IMR-90 (cell line): ENCODE measurements at regions not wholly inside any gene's neighbourhood (a gene's known extent, or its start where the extent isn't known, plus 50 kb on each side); places are given as distances from the start of the nearest gene placed in this dataset.

Source experiments
- ATAC-seq: fragments of 200-7000 bp; cut with Tn5 transposase; 2 replicates; pipeline ENCODE4 v1.9.1; 2020; ENCODE audit warnings: low read depth, mild to moderate bottlenecking, moderate library complexity
- BruUV-seq: library from RNA; stranded (reverse); fragments of 400-500 nt; replicated peaks from 2 replicates; lab custom pipeline; 2021; lab: Mats Ljungman, UMichigan
- CTCF ChIA-PET: fragments of 300-600 bp; formaldehyde crosslinking; extraction: SDS; loops from one replicate; lab custom pipeline; 2021; ENCODE audit warnings: antibody characterized with exemption; lab: Yijun Ruan, JAX
- POLR2A ChIA-PET: fragments of 300-600 bp; sonication (Branson Sonifier 250); formaldehyde crosslinking; loops from one replicate; lab custom pipeline; 2022; ENCODE audit warnings: antibody characterized with exemption; ENCODE audit not compliant: unreplicated experiment; lab: Charles Lee
- DNase-seq: peaks from one replicate; pipeline ENCODE4 v3.0.0; 2013
- H2AFZ ChIP-seq: replicated peaks from 2 replicates; pipeline ENCODE3; 2013; ENCODE audit warnings: low read length, mild to moderate bottlenecking; ENCODE audit not compliant: poor library complexity
- H2AK5ac ChIP-seq: 2 replicates; pipeline ENCODE4 v1.6.1; 2013; ENCODE audit warnings: low read depth, low read length, inconsistent platforms
- H2AK9ac ChIP-seq: replicated peaks from 2 replicates; pipeline ENCODE3; 2013; ENCODE audit warnings: mild to moderate bottlenecking, low read depth, low read length, moderate library complexity; ENCODE audit not compliant: poor library complexity
- H2BK120ac ChIP-seq: 2 replicates; pipeline ENCODE4 v1.6.1; 2013; ENCODE audit warnings: low read depth, low read length, inconsistent platforms
- H2BK15ac ChIP-seq: 3 replicates; pipeline ENCODE4 v1.6.1; 2013; ENCODE audit warnings: low read depth, low read length, inconsistent platforms
- H2BK20ac ChIP-seq: 2 replicates; pipeline ENCODE4 v1.6.1; 2013; ENCODE audit warnings: low read depth, mild to moderate bottlenecking, inconsistent platforms, low read length, moderate library complexity
- H2BK5ac ChIP-seq: 2 replicates; pipeline ENCODE4 v1.6.1; 2013; ENCODE audit warnings: mild to moderate bottlenecking, low read depth, low read length, inconsistent platforms; ENCODE audit not compliant: poor library complexity, severe bottlenecking
- H3K14ac ChIP-seq: replicated peaks from 2 replicates; pipeline ENCODE4 v1.6.1; 2013; ENCODE audit warnings: low read depth, low read length, inconsistent platforms
- H3K18ac ChIP-seq: 2 replicates; pipeline ENCODE4 v1.6.1; 2013; ENCODE audit warnings: low read depth, low read length, control low read depth
- H3K23ac ChIP-seq: 2 replicates; pipeline ENCODE4 v1.6.1; 2013; ENCODE audit warnings: low read depth, low read length, inconsistent platforms
- H3K27ac ChIP-seq: 2 replicates; pipeline ENCODE4 v1.5.1; 2013; ENCODE audit warnings: mild to moderate bottlenecking, control low read depth, low read length; ENCODE audit not compliant: insufficient read depth
- H3K27me3 ChIP-seq: 2 replicates; pipeline ENCODE4 v1.6.1; 2013; ENCODE audit warnings: low read length; ENCODE audit not compliant: control insufficient read depth, insufficient read depth
- H3K36me3 ChIP-seq: 2 replicates; pipeline ENCODE4 v1.6.1; 2013; ENCODE audit warnings: low read length, mixed read lengths; ENCODE audit not compliant: control insufficient read depth, insufficient read depth
- H3K4ac ChIP-seq: 2 replicates; pipeline ENCODE4 v1.6.1; 2013; ENCODE audit warnings: low read depth, low read length, inconsistent platforms
- H3K4me1 ChIP-seq: 2 replicates; pipeline ENCODE4 v1.6.1; 2013; ENCODE audit warnings: low read length, mixed read lengths; ENCODE audit not compliant: control insufficient read depth, insufficient read depth
- H3K4me2 ChIP-seq: 2 replicates; pipeline ENCODE4 v1.6.1; 2013; ENCODE audit warnings: low read depth, mild to moderate bottlenecking, control low read depth, low read length, moderate library complexity
- H3K4me3 ChIP-seq: 2 replicates; pipeline ENCODE4 v1.5.1; 2013; ENCODE audit warnings: low read depth, mild to moderate bottlenecking, control low read depth, low read length, moderate library complexity; ENCODE audit not compliant: insufficient read depth
- H3K56ac ChIP-seq: 2 replicates; pipeline ENCODE4 v1.6.1; 2013; ENCODE audit warnings: low read length, inconsistent platforms; ENCODE audit not compliant: insufficient read depth; ENCODE audit errors: extremely low read depth
- H3K79me1 ChIP-seq, 2 experiments: 2 replicates each; pipeline ENCODE4 v1.6.1; 2013; ENCODE audit warnings: low read length in 2 of 2, inconsistent platforms in 1 of 2, low read depth in 1 of 2
- H3K9ac ChIP-seq: 2 replicates; pipeline ENCODE4 v1.6.1; 2013; ENCODE audit warnings: low read depth, low read length, control low read depth
- H3K9me1 ChIP-seq: 2 replicates; pipeline ENCODE4 v1.6.1; 2013; ENCODE audit warnings: low read length, inconsistent platforms; ENCODE audit not compliant: insufficient read depth
- H3K9me3 ChIP-seq: 2 replicates; pipeline ENCODE4 v1.6.1; 2013; ENCODE audit warnings: low read length; ENCODE audit not compliant: control insufficient read depth, insufficient read depth
- H4K20me1 ChIP-seq: 2 replicates; pipeline ENCODE4 v1.6.1; 2013; ENCODE audit warnings: low read length, inconsistent platforms; ENCODE audit not compliant: insufficient read depth
- H4K5ac ChIP-seq: 2 replicates; pipeline ENCODE4 v1.6.1; 2013; ENCODE audit warnings: mild to moderate bottlenecking, low read depth, low read length, control low read depth
- H4K8ac ChIP-seq, 2 experiments: 2 replicates each; pipeline ENCODE4 v1.6.1; 2013; ENCODE audit warnings: low read depth in 2 of 2, low read length in 2 of 2, control low read depth in 1 of 2, inconsistent platforms in 1 of 2
- H4K91ac ChIP-seq: 2 replicates; pipeline ENCODE4 v1.6.1; 2013; ENCODE audit warnings: low read depth, low read length, inconsistent platforms; ENCODE audit not compliant: insufficient read depth
- CEBPB ChIP-seq: IDR thresholded peaks from 2 replicates; pipeline ENCODE4 v1.6.1; 2012; ENCODE audit warnings: low read depth, low read length, improper control_type of control experiment
- CHD1 ChIP-seq: IDR thresholded peaks from 2 replicates; pipeline ENCODE4 v1.6.1; 2012; ENCODE audit warnings: low read depth, low read length, improper control_type of control experiment
- FOS ChIP-seq: fragments of 150-350 bp; IDR thresholded peaks from 2 replicates; pipeline ENCODE4 v1.6.1; 2016; ENCODE audit warnings: low read depth, low read length
- MAZ ChIP-seq: IDR thresholded peaks from 2 replicates; pipeline ENCODE4 v1.6.1; 2012; ENCODE audit warnings: low read depth, mild to moderate bottlenecking, low read length, improper control_type of control experiment, moderate library complexity, borderline replicate concordance
- POLR2A ChIP-seq: IDR thresholded peaks from 2 replicates; pipeline ENCODE4 v1.6.1; 2012; ENCODE audit warnings: mild to moderate bottlenecking, low read depth, low read length
- RFX5 ChIP-seq: IDR thresholded peaks from 2 replicates; pipeline ENCODE4 v1.8.0; 2012; ENCODE audit warnings: low read depth, mild to moderate bottlenecking, low read length, moderate library complexity
- USF2 ChIP-seq: fragments of 150-350 bp; IDR thresholded peaks from 2 replicates; pipeline ENCODE4 v1.6.1; 2017; ENCODE audit warnings: mild to moderate bottlenecking, antibody characterized with exemption, low read length, low read depth
- dilution Hi-C: fragments of 300-500 bp; cut with HindIII; formaldehyde crosslinking; loops from one replicate; pipeline ENCODE4 v1.14.3; 2018; ENCODE audit warnings: low sequenced_read_pairs; ENCODE audit not compliant: unreplicated experiment
- in situ Hi-C: fragments of 300-500 bp; cut with MboI; formaldehyde crosslinking; loops from 3 replicates; pipeline ENCODE4 v1.14.3; 2019; ENCODE audit warnings: low sequenced_read_pairs, inconsistent platforms, mixed read lengths
- intact Hi-C: fragments of 100-400 bp; cut with micrococcal nuclease; formaldehyde crosslinking; loops from 2 replicates; pipeline ENCODE4 v1.10.0; 2022

GRCh38 chr3:174403831-174404230 lies 455.3 kb upstream of the NAALADL2 start:
- H3K4ac ChIP-seq: no peak overlapping the region
- no peaks in the 10 kb centered on the region for H3K79me1 ChIP-seq
- H3K9me3 ChIP-seq: no peaks in the 10 kb centered on the region
- H3K9ac ChIP-seq: no peak overlapping the region
- H3K14ac ChIP-seq: no peak overlapping the region
- no peak overlapping the region for H2AK5ac ChIP-seq
- no peak overlapping the region for H4K8ac ChIP-seq
- ChIA-PET POLR2A (interaction anchor here (0.7 kb wide), 1 partner anchor 1031 kb away, joined by 6 read pairs; no protein-coding TSS in a partner anchor), CTCF (no interaction called here)
- in situ Hi-C loops (loop anchor here (25.0 kb wide), 1 partner anchor 817 kb away; no protein-coding TSS in a partner anchor), intact Hi-C loops (no loop called here), dilution Hi-C loops (no loop called here)
- H4K91ac ChIP-seq: no peak overlapping the region
- H3K9me1 ChIP-seq: no peaks in the 10 kb centered on the region
- no peaks in the 10 kb centered on the region for H3K27me3 ChIP-seq
- H2AK9ac ChIP-seq: no peak overlapping the region
- DNase-seq (no peak), ATAC-seq (no peak)
- no peak overlapping the region for H4K5ac ChIP-seq
- no peaks in the 10 kb centered on the region for H4K20me1 ChIP-seq
- peak overlapping the region; percentile 65; the same call in 1 of the 2 replicates for H3K18ac ChIP-seq
- H2BK5ac ChIP-seq: no peak overlapping the region
- TF ChIP-seq POLR2A (no peak), USF2 (no peak), CHD1 (no peak), RFX5 (no peak), FOS (no peak), CEBPB (no peak), MAZ (no peak)
- no peak overlapping the region for H3K23ac ChIP-seq
- no peak overlapping the region; the same call in 2 of the 3 replicates for H2BK15ac ChIP-seq
- no peak overlapping the region for H3K4me3 ChIP-seq
- H3K27ac ChIP-seq: no peak overlapping the region
- no peaks in the 10 kb centered on the region for H3K4me1 ChIP-seq
- H3K56ac ChIP-seq: no peak overlapping the region
- no peak overlapping the region for H2AFZ ChIP-seq
- no peaks in the 10 kb centered on the region for H3K36me3 ChIP-seq
- no peak overlapping the region for H2BK120ac ChIP-seq
- BruUV-seq: no TSS peak
- H3K4me2 ChIP-seq: no peak overlapping the region
- H2BK20ac ChIP-seq: no peak overlapping the region; the same call in 1 of the 2 replicates
